ENCODE measurements at regions not wholly inside any gene's neighbourhood (a gene's known extent, or its start where the extent isn't known, plus 50 kb on each side); places are given as distances from the start of the nearest gene placed in this dataset.

DNA sequence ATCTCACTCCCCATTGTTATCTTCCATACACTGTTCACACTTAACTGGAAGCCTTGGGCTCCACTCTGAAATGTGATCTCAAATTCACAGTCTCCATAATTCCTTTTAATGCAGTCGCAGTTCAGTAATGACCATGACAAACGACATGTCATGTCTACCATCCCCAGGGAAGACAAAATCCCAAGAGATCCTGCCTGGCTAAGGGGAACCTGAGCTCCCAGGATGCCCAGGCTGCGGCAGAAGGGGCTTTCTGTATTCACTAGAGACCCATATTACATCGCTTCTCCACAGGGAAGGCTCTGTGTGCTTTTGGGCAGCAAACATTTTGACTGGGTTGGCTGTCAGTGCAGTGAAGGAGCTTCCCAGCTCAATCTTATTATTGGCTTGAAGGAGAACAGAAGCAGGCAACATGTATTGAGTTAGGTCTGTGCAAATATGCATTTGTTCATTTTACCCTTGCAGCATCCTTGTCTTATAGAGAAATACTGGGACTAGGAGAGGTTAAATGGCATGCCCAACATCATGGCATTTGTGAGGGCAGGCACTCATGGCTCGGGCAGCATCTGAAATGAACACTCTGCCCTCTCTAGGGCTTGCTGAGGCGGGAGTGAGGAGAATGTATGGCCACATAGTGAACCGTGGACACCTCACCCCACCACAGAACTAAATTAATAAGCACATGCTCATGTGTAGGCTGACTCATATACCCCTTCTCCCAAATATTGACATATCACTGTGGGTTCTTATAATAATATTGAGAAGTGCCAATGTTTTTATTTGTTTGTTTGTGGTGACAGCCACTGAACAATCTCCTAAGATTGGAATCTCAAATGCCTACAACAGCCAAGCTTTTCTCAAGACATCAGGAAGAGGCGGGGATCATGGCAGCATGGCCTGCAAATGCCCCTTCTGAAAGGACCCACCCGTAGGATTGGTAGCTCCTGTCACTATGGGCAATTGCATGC lies 141.6 kb upstream of the FOXB1 start:
- no peak for TF ChIP-seq POLR2A (IDR thresholded peaks at IDR 0.05; ENCODE audit: low read depth, low read length)
- TF ChIP-seq POLR2AphosphoS5 (IDR thresholded peaks at IDR 0.05; ENCODE audit: insufficient read depth, low read depth, low read length), result no peak
- TF ChIP-seq, protein P1, sequence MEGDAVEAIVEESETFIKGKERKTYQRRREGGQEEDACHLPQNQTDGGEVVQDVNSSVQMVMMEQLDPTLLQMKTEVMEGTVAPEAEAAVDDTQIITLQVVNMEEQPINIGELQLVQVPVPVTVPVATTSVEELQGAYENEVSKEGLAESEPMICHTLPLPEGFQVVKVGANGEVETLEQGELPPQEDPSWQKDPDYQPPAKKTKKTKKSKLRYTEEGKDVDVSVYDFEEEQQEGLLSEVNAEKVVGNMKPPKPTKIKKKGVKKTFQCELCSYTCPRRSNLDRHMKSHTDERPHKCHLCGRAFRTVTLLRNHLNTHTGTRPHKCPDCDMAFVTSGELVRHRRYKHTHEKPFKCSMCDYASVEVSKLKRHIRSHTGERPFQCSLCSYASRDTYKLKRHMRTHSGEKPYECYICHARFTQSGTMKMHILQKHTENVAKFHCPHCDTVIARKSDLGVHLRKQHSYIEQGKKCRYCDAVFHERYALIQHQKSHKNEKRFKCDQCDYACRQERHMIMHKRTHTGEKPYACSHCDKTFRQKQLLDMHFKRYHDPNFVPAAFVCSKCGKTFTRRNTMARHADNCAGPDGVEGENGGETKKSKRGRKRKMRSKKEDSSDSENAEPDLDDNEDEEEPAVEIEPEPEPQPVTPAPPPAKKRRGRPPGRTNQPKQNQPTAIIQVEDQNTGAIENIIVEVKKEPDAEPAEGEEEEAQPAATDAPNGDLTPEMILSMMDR (IDR thresholded peaks at IDR 0.05; ENCODE audit: extremely low read depth in 1 of 2, insufficient read depth in 1 of 2, low read depth in 1 of 2, low read length in 2 of 2), result no peak
- TF ChIP-seq FOS (IDR thresholded peaks at IDR 0.05; ENCODE audit: borderline replicate concordance, insufficient read depth, low read length), result no peak

Data from endothelial cell of umbilical vein (primary cell).